GM23338 (cell line): ENCODE measurements at regions not wholly inside any gene's neighbourhood (a gene's known extent, or its start where the extent isn't known, plus 50 kb on each side); places are given as distances from the start of the nearest gene placed in this dataset.

Experiments used
- ATAC-seq: fragments of 200-7000 bp; cut with Tn5 transposase; 3 replicates; pipeline ENCODE4 v1.9.1; 2020
- DNase-seq: peaks from one replicate; pipeline ENCODE4 v3.0.0-alpha.2; 2015; ENCODE audit warnings: low spot score
- H2AFZ ChIP-seq: fragments of 200-600 bp; sonication (generic); 2 replicates; pipeline ENCODE4 v1.8.0; 2016; ENCODE audit warnings: antibody characterized with exemption, mild to moderate bottlenecking, moderate library complexity
- H3F3A ChIP-seq: fragments of 200-600 bp; sonication (generic); replicated peaks from 2 replicates; pipeline ENCODE4 v1.8.0; 2017; ENCODE audit warnings: antibody characterized with exemption, mixed run types, low read depth
- H3K27ac ChIP-seq: fragments of 200-600 bp; sonication (generic); 2 replicates; pipeline ENCODE4 v1.6.1; 2016; ENCODE audit warnings: low read depth
- H3K27me3 ChIP-seq: fragments of 200-600 bp; sonication (generic); 2 replicates; pipeline ENCODE4 v1.8.0; 2016; ENCODE audit warnings: mild to moderate bottlenecking, mixed run types, moderate library complexity; ENCODE audit not compliant: insufficient read depth
- H3K36me3 ChIP-seq: fragments of 200-600 bp; sonication (generic); 2 replicates; pipeline ENCODE4 v1.8.0; 2016; ENCODE audit warnings: mild to moderate bottlenecking; ENCODE audit not compliant: insufficient read depth
- H3K4me1 ChIP-seq: fragments of 200-600 bp; sonication (generic); 2 replicates; pipeline ENCODE4 v1.8.0; 2016; ENCODE audit warnings: mild to moderate bottlenecking, moderate library complexity; ENCODE audit not compliant: insufficient read depth
- H3K4me2 ChIP-seq: fragments of 200-600 bp; sonication (generic); 2 replicates; pipeline ENCODE4 v1.7.1; 2017; ENCODE audit warnings: mixed run types
- H3K4me3 ChIP-seq: fragments of 200-600 bp; sonication (generic); 2 replicates; pipeline ENCODE4 v1.6.1; 2016; ENCODE audit warnings: mixed run types
- H3K79me2 ChIP-seq: fragments of 200-600 bp; sonication (generic); replicated peaks from 2 replicates; pipeline ENCODE4 v1.8.0; 2017; ENCODE audit warnings: mild to moderate bottlenecking; ENCODE audit not compliant: insufficient read depth
- H3K9me2 ChIP-seq: fragments of 200-600 bp; sonication (generic); 2 replicates; pipeline ENCODE4 v1.8.0; 2017; ENCODE audit not compliant: insufficient read depth
- H4K20me1 ChIP-seq: fragments of 200-600 bp; sonication (generic); replicated peaks from 2 replicates; pipeline ENCODE4 v1.8.0; 2017; ENCODE audit warnings: mild to moderate bottlenecking; ENCODE audit not compliant: insufficient read depth
- H3K27ac Mint-ChIP-seq: 2 replicates; pipeline ENCODE4 v1.8.0; 2020; ENCODE audit warnings: inconsistent platforms, mild to moderate bottlenecking, moderate library complexity, mixed read lengths
- H3K27me3 Mint-ChIP-seq: 3 replicates; pipeline ENCODE4 v1.8.0; 2022; ENCODE audit warnings: low read depth, mild to moderate bottlenecking, moderate library complexity, mixed read lengths, inconsistent platforms; ENCODE audit not compliant: insufficient read depth, poor library complexity
- H3K36me3 Mint-ChIP-seq: 3 replicates; pipeline ENCODE4 v1.8.0; 2021; ENCODE audit warnings: low read depth, mild to moderate bottlenecking, inconsistent platforms, moderate library complexity, mixed read lengths
- H3K4me1 Mint-ChIP-seq: 3 replicates; pipeline ENCODE4 v1.8.0; 2020; ENCODE audit warnings: mild to moderate bottlenecking, inconsistent platforms, mixed read lengths
- H3K4me3 Mint-ChIP-seq: 3 replicates; pipeline ENCODE4 v1.8.0; 2021; ENCODE audit warnings: moderate library complexity, mild to moderate bottlenecking, inconsistent platforms, mixed read lengths
- H3K9me3 Mint-ChIP-seq: 3 replicates; pipeline ENCODE4 v1.8.0; 2020; ENCODE audit warnings: moderate library complexity, mild to moderate bottlenecking, inconsistent platforms, mixed read lengths
- CREB1 ChIP-seq: fragments of 250-450 bp; sonication (Bioruptor Pico); IDR thresholded peaks from 2 replicates; pipeline ENCODE4 v1.5.0; 2020; ENCODE audit warnings: low read depth, mild to moderate bottlenecking, moderate library complexity
- CTCF ChIP-seq, 2 experiments: fragments of 200-600 bp in 1 of 2; sonication (generic) in 1 of 2; conservative IDR thresholded peaks; 2 replicates each; pipeline versions ENCODE4 v1.5.1 to v1.6.1; 2016 to 2017; ENCODE audit warnings: antibody characterized with exemption in 2 of 2, low read depth in 2 of 2, mild to moderate bottlenecking in 2 of 2, moderate library complexity in 1 of 2
- ETS1 ChIP-seq: IDR thresholded peaks from 2 replicates; pipeline ENCODE4 v1.6.1; 2016; ENCODE audit warnings: antibody characterized with exemption
- EZH2 ChIP-seq: fragments of 200-600 bp; sonication (generic); IDR thresholded peaks from one replicate; pipeline ENCODE4 v1.8.0; 2017; ENCODE audit warnings: antibody characterized with exemption, mild to moderate bottlenecking, low read depth; ENCODE audit not compliant: unreplicated experiment
- EZH2phosphoT487 ChIP-seq: fragments of 200-600 bp; sonication (generic); IDR thresholded peaks from one replicate; pipeline ENCODE4 v1.8.1; 2018; ENCODE audit warnings: antibody characterized with exemption; ENCODE audit not compliant: unreplicated experiment
- JUNB ChIP-seq: IDR thresholded peaks from one replicate; pipeline ENCODE4 v1.6.1; 2016; ENCODE audit warnings: antibody characterized with exemption; ENCODE audit not compliant: unreplicated experiment
- NANOG ChIP-seq: IDR thresholded peaks from 2 replicates; pipeline ENCODE4 v1.6.1; 2016; ENCODE audit warnings: antibody characterized with exemption, borderline replicate concordance
- POLR2AphosphoS5 ChIP-seq: IDR thresholded peaks from 2 replicates; pipeline ENCODE4 v1.6.1; 2016; ENCODE audit warnings: antibody characterized with exemption, low read depth
- REST ChIP-seq: IDR thresholded peaks from one replicate; pipeline ENCODE4 v1.6.1; 2018; ENCODE audit warnings: antibody characterized with exemption; ENCODE audit not compliant: unreplicated experiment
- STAT1 ChIP-seq: IDR thresholded peaks from one replicate; pipeline ENCODE4 v1.6.1; 2016; ENCODE audit warnings: antibody characterized with exemption; ENCODE audit not compliant: unreplicated experiment
- ZNF331 ChIP-seq: fragments of 250-450 bp; sonication (Bioruptor Pico); IDR thresholded peaks from 2 replicates; pipeline ENCODE4 v1.5.0; 2020; ENCODE audit warnings: low read depth, mild to moderate bottlenecking, moderate library complexity
- ZNF462 ChIP-seq: fragments of 250-450 bp; sonication (Bioruptor Pico); IDR thresholded peaks from 2 replicates; pipeline ENCODE4 v1.5.0; 2020; ENCODE audit warnings: mild to moderate bottlenecking, moderate library complexity

GRCh38 chr15:38795471-38796245 is 231.0 kb upstream of the RASGRP1 start:
- Histone ChIP-seq H3K79me2 (no peaks in the 10 kb centered on the region), H3K4me3 (no peak overlapping the region), H3K27me3 (no peaks in the 10 kb centered on the region), H3K4me2 (no peak overlapping the region), H3F3A (no peaks in the 10 kb centered on the region), H3K4me1 (no peaks in the 10 kb centered on the region), H2AFZ (no peak overlapping the region), H3K9me2 (no peaks in the 10 kb centered on the region), H4K20me1 (no peaks in the 10 kb centered on the region), H3K27ac (no peak overlapping the region), H3K36me3 (no peaks in the 10 kb centered on the region)
- Mint-ChIP-seq H3K27me3 (peaks cover 1% of the 10 kb centered on the region), H3K9me3 (no peaks in the 10 kb centered on the region), H3K4me1 (peaks cover 16% of the 10 kb centered on the region), H3K27ac (no peak overlapping the region), H3K4me3 (no peak overlapping the region), H3K36me3 (no peaks in the 10 kb centered on the region)
- no peak for DNase-seq
- TF ChIP-seq CTCF (conservative IDR thresholded peaks at IDR 0.05; ENCODE audit: low read depth in 2 of 2) (no peak), ETS1 (no peak), EZH2 (no peak), JUNB (no peak), EZH2phosphoT487 (no peak), CREB1 (CRISPR knock-in tag) (no peak), ZNF331 (CRISPR knock-in tag) (no peak), NANOG (no peak), POLR2AphosphoS5 (no peak), ZNF462 (no peak), REST (no peak), STAT1 (no peak)
- no peak for ATAC-seq
